Fibroblast of pulmonary artery (primary cell): ENCODE measurements at regions not wholly inside any gene's neighbourhood (a gene's known extent, or its start where the extent isn't known, plus 50 kb on each side); places are given as distances from the start of the nearest gene placed in this dataset.

ENCODE experiments used
- DNase-seq: peaks from one replicate; pipeline ENCODE4 v3.0.0-alpha.2; 2010; ENCODE audit warnings: low read depth
- H3K4me3 ChIP-seq: replicated peaks from 2 replicates; pipeline ENCODE4 v1.5.1; 2011; ENCODE audit warnings: low read depth, mild to moderate bottlenecking, control low read depth, low read length, moderate library complexity
- TF ChIP-seq, protein P1 (sequence below): IDR thresholded peaks from 2 replicates; pipeline ENCODE4 v1.5.1; 2011; ENCODE audit warnings: mild to moderate bottlenecking, control low read depth, low read length, inconsistent platforms; ENCODE audit errors: missing control alignments

DNA sequence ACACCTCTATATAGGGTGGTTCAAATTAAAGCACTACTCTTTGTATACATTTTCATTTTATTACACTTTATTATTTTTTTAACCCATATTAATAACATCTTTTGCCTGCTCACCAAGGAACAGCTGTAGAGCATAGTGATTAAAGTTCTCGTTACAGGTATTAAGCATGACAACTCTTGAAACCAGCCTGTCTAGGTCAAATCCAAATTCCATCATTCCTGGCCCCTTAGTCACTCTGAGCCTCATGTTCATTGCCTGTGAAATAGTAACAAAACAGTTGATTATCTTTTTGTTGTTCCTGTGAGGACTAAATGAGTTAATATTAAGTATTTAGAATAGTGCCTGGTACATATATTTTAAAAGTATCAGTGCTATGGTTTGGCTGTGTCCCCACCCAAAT lies 334.5 kb downstream of the RAB38 start:
- TF ChIP-seq, protein P1, sequence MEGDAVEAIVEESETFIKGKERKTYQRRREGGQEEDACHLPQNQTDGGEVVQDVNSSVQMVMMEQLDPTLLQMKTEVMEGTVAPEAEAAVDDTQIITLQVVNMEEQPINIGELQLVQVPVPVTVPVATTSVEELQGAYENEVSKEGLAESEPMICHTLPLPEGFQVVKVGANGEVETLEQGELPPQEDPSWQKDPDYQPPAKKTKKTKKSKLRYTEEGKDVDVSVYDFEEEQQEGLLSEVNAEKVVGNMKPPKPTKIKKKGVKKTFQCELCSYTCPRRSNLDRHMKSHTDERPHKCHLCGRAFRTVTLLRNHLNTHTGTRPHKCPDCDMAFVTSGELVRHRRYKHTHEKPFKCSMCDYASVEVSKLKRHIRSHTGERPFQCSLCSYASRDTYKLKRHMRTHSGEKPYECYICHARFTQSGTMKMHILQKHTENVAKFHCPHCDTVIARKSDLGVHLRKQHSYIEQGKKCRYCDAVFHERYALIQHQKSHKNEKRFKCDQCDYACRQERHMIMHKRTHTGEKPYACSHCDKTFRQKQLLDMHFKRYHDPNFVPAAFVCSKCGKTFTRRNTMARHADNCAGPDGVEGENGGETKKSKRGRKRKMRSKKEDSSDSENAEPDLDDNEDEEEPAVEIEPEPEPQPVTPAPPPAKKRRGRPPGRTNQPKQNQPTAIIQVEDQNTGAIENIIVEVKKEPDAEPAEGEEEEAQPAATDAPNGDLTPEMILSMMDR: no peak
- no peak for DNase-seq
- no peak overlapping the region for H3K4me3 ChIP-seq

DNA sequence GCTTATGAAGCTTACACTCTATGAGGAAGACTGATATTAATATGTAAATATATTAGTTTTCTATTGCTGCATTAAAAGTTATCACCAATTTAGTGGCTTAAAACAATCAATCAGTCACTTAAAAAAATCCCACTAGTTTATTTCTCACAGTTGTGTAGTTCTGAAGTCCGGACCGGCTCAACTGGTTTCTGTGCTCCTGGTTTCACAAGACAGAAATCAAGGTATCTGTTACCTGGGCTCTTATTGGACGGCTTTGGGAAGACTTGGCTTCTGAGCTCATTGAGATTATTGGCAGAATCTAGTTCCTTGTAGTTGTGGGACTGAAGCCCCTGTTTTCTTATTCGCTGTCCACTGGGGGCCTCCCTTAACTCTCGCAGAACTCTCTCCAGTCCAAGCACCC lies 343.0 kb downstream of the RAB38 start:
- no peak for DNase-seq
- H3K4me3 ChIP-seq: no peak overlapping the region
- TF ChIP-seq, protein P1: no peak

DNA sequence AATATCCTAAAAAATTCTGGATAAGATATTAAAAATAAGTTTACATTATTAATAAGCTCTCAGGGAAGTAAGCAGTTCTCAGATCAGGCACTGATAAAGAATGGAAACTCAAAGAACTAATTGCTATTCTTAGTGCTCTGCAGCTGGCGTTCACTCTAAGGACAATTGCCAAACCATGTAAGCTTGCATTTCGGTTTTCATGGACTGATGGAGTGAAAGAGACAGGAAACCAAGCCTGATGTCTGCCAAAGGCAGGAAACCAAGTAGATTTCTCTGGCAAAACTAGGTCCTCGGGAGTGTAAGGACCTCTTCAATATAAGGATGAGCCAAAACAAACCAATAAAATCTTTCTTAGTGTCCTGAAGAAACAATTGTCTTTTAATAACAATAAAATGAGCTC lies 355.2 kb downstream of the RAB38 start:
- no peak for DNase-seq
- TF ChIP-seq, protein P1: no peak
- H3K4me3 ChIP-seq: no peak overlapping the region

DNA sequence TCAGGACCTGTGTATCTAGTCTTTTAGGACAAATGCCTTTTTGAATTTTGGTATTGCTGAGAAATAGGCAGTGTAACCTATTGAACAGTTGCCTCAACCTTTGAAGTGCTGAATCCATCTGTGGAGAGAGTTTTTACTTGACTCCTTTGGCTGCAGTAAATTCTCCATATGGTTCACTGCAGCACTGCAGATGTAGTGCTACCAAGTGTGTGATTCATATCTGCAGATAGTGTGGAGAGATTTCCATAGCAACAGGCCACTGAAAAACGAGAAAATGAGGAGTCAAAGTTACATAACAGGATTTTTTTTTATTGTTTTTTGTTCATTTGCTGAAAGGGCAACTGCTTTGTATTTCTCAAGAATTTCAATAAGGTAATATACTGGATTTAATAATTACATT lies 356.1 kb downstream of the RAB38 start:
- H3K4me3 ChIP-seq: no peak overlapping the region
- peak; percentile 1 for DNase-seq
- TF ChIP-seq, protein P1: no peak

DNA sequence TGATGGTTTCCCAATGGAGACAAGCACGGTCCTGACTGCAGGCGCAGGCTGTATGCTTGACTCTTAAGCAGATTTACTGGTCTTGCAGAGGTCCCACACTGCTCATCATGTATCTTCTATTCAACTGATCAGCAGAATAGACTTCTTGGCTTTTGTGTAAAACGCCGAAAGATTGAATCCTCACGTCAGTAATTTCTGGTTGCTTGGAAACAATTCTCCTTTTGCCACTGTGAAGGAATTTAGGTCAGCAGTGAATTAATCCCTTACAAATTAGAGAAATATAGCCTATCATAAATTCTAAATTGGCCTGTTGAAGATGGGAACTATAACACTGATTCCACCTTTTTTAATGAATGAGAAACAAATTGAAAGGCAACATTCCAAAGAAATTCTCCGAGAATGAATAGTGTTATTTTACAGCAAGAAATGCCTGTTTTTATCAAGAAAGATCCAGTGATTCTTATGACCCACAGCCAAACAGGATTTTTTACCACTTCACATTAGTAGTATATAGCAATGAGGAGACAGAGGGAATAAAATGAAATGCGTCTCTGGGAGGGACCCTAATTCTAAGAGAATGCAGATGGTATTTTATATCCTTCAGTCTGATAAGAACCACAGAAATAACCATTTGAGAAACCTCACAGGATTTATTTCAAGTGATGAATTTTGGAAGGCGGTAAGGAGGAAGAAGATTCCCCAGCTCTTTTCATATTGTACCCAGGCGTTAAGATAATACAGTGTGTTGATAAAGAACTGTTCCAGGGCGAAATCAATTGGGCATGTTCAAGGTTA lies 362.5 kb downstream of the RAB38 start:
- TF ChIP-seq, protein P1: no peak
- no peak for DNase-seq
- no peak overlapping the region for H3K4me3 ChIP-seq

DNA sequence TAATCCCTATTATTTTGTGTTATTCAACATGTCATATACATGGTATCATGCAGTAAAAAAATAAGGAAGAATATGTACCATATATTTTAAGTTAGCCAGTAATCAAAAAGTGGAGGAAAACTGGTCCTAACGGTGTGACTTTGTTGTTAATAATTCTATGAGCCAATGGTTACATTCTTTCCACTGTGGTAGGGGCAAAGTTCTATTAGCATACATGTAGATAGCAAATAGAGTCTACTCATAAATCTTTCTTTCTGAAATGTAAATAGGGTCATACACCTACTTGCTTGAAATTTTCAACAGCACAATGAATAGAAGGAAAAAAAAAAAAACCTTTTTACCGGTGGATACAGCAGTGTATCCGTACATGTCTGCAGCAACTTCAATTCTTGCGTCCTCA lies 364.8 kb downstream of the RAB38 start:
- H3K4me3 ChIP-seq: no peak overlapping the region
- TF ChIP-seq, protein P1: no peak
- no peak for DNase-seq

DNA sequence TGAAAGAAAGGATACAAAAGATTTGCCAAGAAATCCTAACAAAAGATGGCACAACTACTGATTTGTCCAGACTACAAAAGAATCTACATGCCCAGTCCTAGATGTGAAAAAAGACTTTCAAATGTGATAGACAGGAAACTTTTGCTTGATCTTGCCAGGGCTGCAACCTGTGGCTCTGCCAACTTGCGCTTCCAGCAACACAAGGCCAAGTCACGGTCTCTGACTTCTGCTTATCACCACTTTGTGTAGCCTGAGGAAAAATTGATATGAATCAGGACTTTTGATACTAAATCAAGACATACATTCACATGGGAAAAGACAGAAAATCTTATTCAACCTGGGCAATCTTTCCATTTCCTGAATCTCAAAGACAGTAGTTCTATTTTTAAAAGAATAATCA lies 366.0 kb downstream of the RAB38 start:
- no peak overlapping the region for H3K4me3 ChIP-seq
- TF ChIP-seq, protein P1: no peak
- no peak for DNase-seq
